Neural cell (in vitro differentiated cells): ENCODE measurements at regions not wholly inside any gene's neighbourhood (a gene's known extent, or its start where the extent isn't known, plus 50 kb on each side); places are given as distances from the start of the nearest gene placed in this dataset.
A peak's percentile ranks its signal among the peaks of the same experiment; 100 is the strongest.

Experiments
- H2AFZ ChIP-seq: fragments of 200-600, 300-800 bp; sonication (generic), shearing (Covaris generic); 2 replicates; pipeline ENCODE4 v1.6.0; 2014; ENCODE audit warnings: low read depth, mild to moderate bottlenecking, antibody characterized with exemption, low read length, moderate library complexity
- H3F3A ChIP-seq: fragments of 200-600 bp; shearing (Covaris generic); 2 replicates; pipeline ENCODE4 v1.6.1; 2016; ENCODE audit warnings: mild to moderate bottlenecking, moderate library complexity, mixed read lengths, antibody characterized with exemption, low read length; ENCODE audit not compliant: insufficient read depth, poor library complexity, severe bottlenecking
- H3K27ac ChIP-seq: fragments of 200-600, 300-800 bp; sonication (generic), shearing (Covaris generic); 2 replicates; pipeline ENCODE4 v1.5.1; 2014; ENCODE audit warnings: mild to moderate bottlenecking, low read length, moderate library complexity
- H3K27me3 ChIP-seq: fragments of 300-800, 200-600 bp; sonication (generic), shearing (Covaris generic); 2 replicates; pipeline ENCODE4 v1.6.0; 2014; ENCODE audit warnings: mild to moderate bottlenecking, low read depth, low read length, moderate library complexity; ENCODE audit not compliant: insufficient read depth
- H3K36me3 ChIP-seq: fragments of 300-800, 200-600 bp; sonication (generic), shearing (Covaris generic); 2 replicates; pipeline ENCODE4 v1.5.1; 2014; ENCODE audit warnings: mild to moderate bottlenecking, antibody characterized with exemption, low read length, moderate library complexity; ENCODE audit not compliant: insufficient read depth
- H3K4me2 ChIP-seq: fragments of 300-800, 200-600 bp; sonication (generic), shearing (Covaris generic); 2 replicates; pipeline ENCODE4 v1.6.0; 2014; ENCODE audit warnings: mild to moderate bottlenecking, low read length
- H3K4me3 ChIP-seq: fragments of 300-800, 200-600 bp; sonication (generic), shearing (Covaris generic); 2 replicates; pipeline ENCODE4 v1.5.1; 2014; ENCODE audit warnings: mild to moderate bottlenecking, low read length, moderate library complexity
- H3K79me2 ChIP-seq: fragments of 200-600 bp; shearing (Covaris generic); replicated peaks from 2 replicates; pipeline ENCODE4 v1.6.0; 2014; ENCODE audit warnings: mild to moderate bottlenecking, low read length, moderate library complexity; ENCODE audit not compliant: insufficient read depth
- H3K9ac ChIP-seq: fragments of 300-800, 200-600 bp; sonication (generic), shearing (Covaris generic); 2 replicates; pipeline ENCODE4 v1.6.1; 2016; ENCODE audit warnings: mild to moderate bottlenecking, low read length, mixed read lengths
- H3K9me2 ChIP-seq: fragments of 200-600 bp; shearing (Covaris generic); 2 replicates; pipeline ENCODE4 v1.6.1; 2016; ENCODE audit warnings: mild to moderate bottlenecking, low read length, mixed read lengths; ENCODE audit not compliant: insufficient read depth
- H3K9me3 ChIP-seq: fragments of 200-600, 300-800 bp; sonication (generic), shearing (Covaris generic); 2 replicates; pipeline ENCODE4 v1.6.1; 2016; ENCODE audit warnings: mild to moderate bottlenecking, mixed run types, low read length, moderate library complexity, mixed read lengths
- H4K20me1 ChIP-seq: fragments of 200-600 bp; shearing (Covaris generic); 2 replicates; pipeline ENCODE4 v1.6.1; 2016; ENCODE audit warnings: mild to moderate bottlenecking, mixed run types; ENCODE audit not compliant: insufficient read depth
- CTCF ChIP-seq: fragments of 450-650 bp; IDR thresholded peaks from 2 replicates; pipeline ENCODE4 v1.5.1; 2014; ENCODE audit warnings: antibody characterized with exemption, mild to moderate bottlenecking, moderate library complexity; ENCODE audit not compliant: poor library complexity, severe bottlenecking
- EP300 ChIP-seq: fragments of 450-650 bp; conservative IDR thresholded peaks from 2 replicates; pipeline ENCODE4 v1.6.1; 2014; ENCODE audit warnings: antibody characterized with exemption, mild to moderate bottlenecking, moderate library complexity; ENCODE audit not compliant: poor library complexity, severe bottlenecking
- EZH2 ChIP-seq: fragments of 200-600, 300-800 bp; shearing (Covaris generic), sonication (generic); IDR thresholded peaks from 2 replicates; pipeline ENCODE4 v1.6.1; 2014; ENCODE audit warnings: antibody characterized with exemption, low read length, borderline replicate concordance, mild to moderate bottlenecking; ENCODE audit not compliant: insufficient read depth, poor library complexity, severe bottlenecking
- MXI1 ChIP-seq: fragments of 450-650 bp; conservative IDR thresholded peaks from 2 replicates; pipeline ENCODE4 v1.6.1; 2014; ENCODE audit warnings: antibody characterized with exemption, mild to moderate bottlenecking; ENCODE audit not compliant: poor library complexity, severe bottlenecking
- POLR2AphosphoS5 ChIP-seq: IDR thresholded peaks from 2 replicates; pipeline ENCODE4 v1.6.1; 2012
- RAD21 ChIP-seq: fragments of 450-650 bp; conservative IDR thresholded peaks from 2 replicates; pipeline ENCODE4 v1.6.1; 2014; ENCODE audit warnings: antibody characterized with exemption, mild to moderate bottlenecking, moderate library complexity
- REST ChIP-seq: IDR thresholded peaks from 2 replicates; pipeline ENCODE4 v1.6.1; 2012; ENCODE audit warnings: borderline replicate concordance
- SMC3 ChIP-seq: fragments of 450-650 bp; conservative IDR thresholded peaks from 2 replicates; pipeline ENCODE4 v1.6.1; 2014; ENCODE audit warnings: antibody characterized with exemption, mild to moderate bottlenecking, moderate library complexity; ENCODE audit not compliant: poor library complexity
- TAF1 ChIP-seq: IDR thresholded peaks from 2 replicates; pipeline ENCODE4 v1.6.1; 2012; ENCODE audit warnings: low read depth

- Histone ChIP-seq H3K36me3 (no peaks in the 10 kb centered on the region), H3F3A (no peaks in the 10 kb centered on the region), H3K79me2 (no peaks in the 10 kb centered on the region), H3K9me2 (no peaks in the 10 kb centered on the region), H4K20me1 (no peaks in the 10 kb centered on the region), H3K27ac (no peak overlapping the region), H3K9me3 (no peaks in the 10 kb centered on the region), H3K27me3 (no peaks in the 10 kb centered on the region), H2AFZ (no peak overlapping the region), H3K4me3 (no peak overlapping the region), H3K9ac (no peak overlapping the region), H3K4me2 (no peak overlapping the region)
- TF ChIP-seq REST (no peak), EP300 (no peak), SMC3 (no peak), EZH2 (no peak)
These were observed 306.7 kb upstream of the SLC8A1 start for GRCh38 chr2:40758401-40759155.

GRCh38 chr2:40760071-40760666 lies 308.3 kb upstream of the SLC8A1 start:
- Histone ChIP-seq H4K20me1 (no peaks in the 10 kb centered on the region), H3K9ac (no peak overlapping the region), H2AFZ (no peak overlapping the region), H3K27me3 (no peaks in the 10 kb centered on the region), H3K36me3 (no peaks in the 10 kb centered on the region), H3F3A (no peaks in the 10 kb centered on the region), H3K9me3 (no peaks in the 10 kb centered on the region), H3K79me2 (no peaks in the 10 kb centered on the region), H3K4me2 (no peak overlapping the region), H3K4me3 (no peak overlapping the region), H3K9me2 (no peaks in the 10 kb centered on the region), H3K27ac (no peak overlapping the region)
- no peak for TF ChIP-seq POLR2AphosphoS5
- peak; percentile 16 for TF ChIP-seq EP300
- no peak for TF ChIP-seq MXI1
- TF ChIP-seq RAD21: peak; percentile 34
- TF ChIP-seq EZH2: no peak
- no peak for TF ChIP-seq REST
- peak; percentile 49 for TF ChIP-seq SMC3
- TF ChIP-seq TAF1: no peak
- peak; percentile 48 for TF ChIP-seq CTCF
